K562 (cell line): ENCODE measurements at regions not wholly inside any gene's neighbourhood (a gene's known extent, or its start where the extent isn't known, plus 50 kb on each side); places are given as distances from the start of the nearest gene placed in this dataset.

Source experiments
- ATAC-seq: fragments of 200-7000 bp; cut with Tn5 transposase; 3 replicates; pipeline ENCODE4 v1.9.1; 2020; ENCODE audit warnings: moderate library complexity
- BruUV-seq: library from RNA; stranded (reverse); fragments of 400-500 nt; replicated peaks from 2 replicates; lab custom pipeline; 2021; lab: Mats Ljungman, UMichigan
- CTCF ChIA-PET: fragments of 300-600 bp; formaldehyde crosslinking; extraction: SDS; loops from one replicate; lab custom pipeline; 2021; ENCODE audit warnings: low intra/inter-chr PET ratio; lab: Yijun Ruan, JAX
- POLR2A ChIA-PET: fragments of 300-600, 350-650 bp; sonication (Branson Sonifier 250); formaldehyde crosslinking; extraction: SDS; loops from one replicate; lab custom pipeline; 2021; ENCODE audit warnings: antibody characterized with exemption, inconsistent platforms; lab: Yijun Ruan, JAX
- DNase-seq, 4 experiments: peaks; one replicate each; pipeline versions ENCODE4 v3.0.0 to v3.0.0-alpha.2; 2011 to 2018; ENCODE audit warnings: low spot score in 3 of 4, mixed read lengths in 3 of 4; ENCODE audit errors: extremely low read depth in 1 of 4
- FAIRE-seq: peaks from 2 replicates; lab custom pipeline; 2011; peaks lifted over from hg19 to GRCh38; lab: Jason Lieb, UNC
- H2AFZ ChIP-seq: 2 replicates; pipeline ENCODE4 v1.6.0; 2011; ENCODE audit warnings: low read depth, low read length, control low read depth, inconsistent platforms
- H3K27ac ChIP-seq: fragments of 200-600 bp; 3 replicates; pipeline ENCODE4 v1.8.0; 2011; ENCODE audit warnings: low read depth, mild to moderate bottlenecking, control low read depth, inconsistent platforms, low read length, moderate library complexity, mixed read lengths; ENCODE audit errors: extremely low read depth
- H3K27me3 ChIP-seq, 2 experiments: fragments of 300-600 bp in 1 of 2; 2 replicates in 1 of 2; 3 replicates in 1 of 2; pipeline versions ENCODE4 v1.6.0 to v1.8.0; 2011; ENCODE audit warnings: inconsistent platforms in 2 of 2, low read length in 2 of 2, mild to moderate bottlenecking in 1 of 2, mixed read lengths in 1 of 2, moderate library complexity in 1 of 2; ENCODE audit not compliant: control insufficient read depth in 2 of 2, insufficient read depth in 2 of 2
- H3K36me3 ChIP-seq: fragments of 300-600 bp; 3 replicates; pipeline ENCODE4 v1.8.0; 2011; ENCODE audit warnings: mild to moderate bottlenecking, low read length, inconsistent platforms; ENCODE audit not compliant: control insufficient read depth, insufficient read depth
- H3K4me1 ChIP-seq, 2 experiments: fragments of 200-600 bp in 1 of 2; replicated peaks in 1 of 2; 2 replicates in 1 of 2; 3 replicates in 1 of 2; pipeline versions ENCODE4 v1.5.1 to v1.8.0; 2011; ENCODE audit warnings: inconsistent platforms in 2 of 2, low read length in 2 of 2, mild to moderate bottlenecking in 1 of 2, mixed read lengths in 1 of 2, moderate library complexity in 1 of 2; ENCODE audit not compliant: control insufficient read depth in 2 of 2, insufficient read depth in 2 of 2
- H3K4me2 ChIP-seq: 2 replicates; pipeline ENCODE4 v1.6.1; 2011; ENCODE audit warnings: low read length, control low read depth, inconsistent platforms, mixed read lengths; ENCODE audit not compliant: insufficient read depth
- H3K4me3 ChIP-seq: fragments of 200-600 bp; sonication (generic), shearing (Covaris generic); 2 replicates; pipeline ENCODE4 v1.5.1; 2016; ENCODE audit warnings: control low read depth, inconsistent platforms
- H3K79me2 ChIP-seq: fragments of 200-600 bp; 3 replicates; pipeline ENCODE4 v1.8.0; 2011; ENCODE audit warnings: low read length, inconsistent platforms; ENCODE audit not compliant: control insufficient read depth, insufficient read depth
- H3K9ac ChIP-seq, 2 experiments: 2 replicates each; pipeline versions ENCODE4 v1.6.0 to v1.6.1; 2011; ENCODE audit warnings: low read depth in 2 of 2, low read length in 2 of 2, control low read depth in 1 of 2, inconsistent platforms in 1 of 2, mild to moderate bottlenecking in 1 of 2, mixed read lengths in 1 of 2; ENCODE audit not compliant: insufficient read depth in 1 of 2
- H3K9me1 ChIP-seq: one replicate; pipeline ENCODE4 v1.6.0; 2011; ENCODE audit warnings: inconsistent platforms, mild to moderate bottlenecking, low read length, moderate library complexity; ENCODE audit not compliant: control insufficient read depth, insufficient read depth
- H3K9me3 ChIP-seq: replicated peaks from 2 replicates; pipeline ENCODE4 v1.5.1; 2011; ENCODE audit warnings: low read depth, low read length, inconsistent platforms; ENCODE audit not compliant: control insufficient read depth, insufficient read depth
- H4K20me1 ChIP-seq: replicated peaks from 2 replicates; pipeline ENCODE4 v1.6.1; 2011; ENCODE audit warnings: low read length, inconsistent platforms, mixed read lengths; ENCODE audit not compliant: control insufficient read depth, insufficient read depth
- CEBPB ChIP-seq: fragments of 450-650 bp; IDR thresholded peaks from 2 replicates; pipeline ENCODE4 v1.6.1; 2016; ENCODE audit warnings: missing genetic modification characterization, missing compliant biosample characterization
- CREB3L1 ChIP-seq: fragments of 450-650 bp; IDR thresholded peaks from 2 replicates; pipeline ENCODE4 v1.6.1; 2014; ENCODE audit warnings: low read depth, mild to moderate bottlenecking, moderate library complexity, borderline replicate concordance
- PHB2 ChIP-seq: fragments of 450-650 bp; IDR thresholded peaks from 2 replicates; pipeline ENCODE4 v1.6.1; 2017; ENCODE audit warnings: low read depth
- ZMIZ1 ChIP-seq, 2 experiments: fragments of 150-350 bp in 1 of 2; IDR thresholded peaks; 2 replicates each; pipeline ENCODE4 v1.6.1; 2012 to 2016; ENCODE audit warnings: low read depth in 2 of 2, low read length in 2 of 2, mild to moderate bottlenecking in 1 of 2, moderate library complexity in 1 of 2
- WGBS: fragments of 100-300 bp; shearing (Covaris generic); methylation state at CpG from one replicate; pipeline ENCODE4 v1.1.6; 2016; ENCODE audit warnings: low coverage, mixed read lengths; ENCODE audit not compliant: insufficient coverage; ENCODE audit errors: missing lambda C conversion rate; 5-methylcytosine and 5-hydroxymethylcytosine counted together
- in situ Hi-C: fragments of 300-500 bp; cut with MboI; formaldehyde crosslinking; loops from 4 replicates; pipeline ENCODE4 v1.15.0; 2018; ENCODE audit warnings: inconsistent platforms, mixed read lengths
- intact Hi-C: fragments of 100-400 bp; cut with micrococcal nuclease; formaldehyde crosslinking; loops from 2 replicates; pipeline ENCODE4 v1.14.2; 2022

- Histone ChIP-seq H3K27me3 (no peaks in the 10 kb centered on the region), H3K4me3 (no peak overlapping the region), H3K9me3 (no peaks in the 10 kb centered on the region), H2AFZ (no peak overlapping the region), H3K79me2 (no peaks in the 10 kb centered on the region), H3K36me3 (no peaks in the 10 kb centered on the region), H3K4me1 (no peaks in the 10 kb centered on the region), H3K27ac (no peak overlapping the region), H3K9ac (no peak overlapping the region), H3K4me2 (peak overlapping the region; percentile 15; the same call in 1 of the 2 replicates), H3K9me1 (no peaks in the 10 kb centered on the region), H4K20me1 (no peaks in the 10 kb centered on the region)
- BruUV-seq = no TSS peak
- ChIA-PET POLR2A (no interaction called here), CTCF (no interaction called here)
- DNase-seq = no peak
- intact Hi-C loops = no loop called here
- in situ Hi-C loops = no loop called here
- no peak for FAIRE-seq
- TF ChIP-seq ZMIZ1 (IDR thresholded peaks at IDR 0.05; ENCODE audit: low read depth in 2 of 2, low read length in 2 of 2) (no peak), CREB3L1 (no peak), PHB2 (no peak), CEBPB (peak; percentile 25; the same call in 1 of the 2 replicates)
- 9% methylated on average over 39 of the region's 40 CpGs for WGBS
- 0 out of 3 replicates have a peak, but pooled peaks have one; percentile 26 for ATAC-seq
Observed at GRCh38 chr10:58106211-58107035, 161.3 kb downstream of the IPMK start.
